ENCODE measurements at regions not wholly inside any gene's neighbourhood (a gene's known extent, or its start where the extent isn't known, plus 50 kb on each side); places are given as distances from the start of the nearest gene placed in this dataset.

DNA sequence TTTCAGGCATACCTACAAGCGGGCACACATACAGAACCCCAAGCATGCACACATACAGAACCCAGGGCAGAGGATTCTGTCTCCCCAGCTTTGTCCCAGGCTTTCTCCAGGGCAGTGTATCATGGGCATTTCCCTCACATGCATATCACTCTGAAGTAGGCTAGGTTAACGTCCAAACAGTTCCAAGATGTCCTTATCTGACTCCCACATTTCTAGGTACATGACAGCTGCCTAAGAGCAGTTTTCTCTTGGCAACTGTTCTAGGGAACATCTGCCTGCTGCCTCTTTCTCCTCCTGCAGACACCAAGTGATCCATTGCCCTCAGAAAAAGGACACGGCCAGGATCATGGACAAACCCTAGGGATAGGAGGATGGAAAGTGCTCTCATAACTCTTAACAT is 84.9 kb upstream of the NR3C1 start:
- DNase-seq, result no peak

DNA sequence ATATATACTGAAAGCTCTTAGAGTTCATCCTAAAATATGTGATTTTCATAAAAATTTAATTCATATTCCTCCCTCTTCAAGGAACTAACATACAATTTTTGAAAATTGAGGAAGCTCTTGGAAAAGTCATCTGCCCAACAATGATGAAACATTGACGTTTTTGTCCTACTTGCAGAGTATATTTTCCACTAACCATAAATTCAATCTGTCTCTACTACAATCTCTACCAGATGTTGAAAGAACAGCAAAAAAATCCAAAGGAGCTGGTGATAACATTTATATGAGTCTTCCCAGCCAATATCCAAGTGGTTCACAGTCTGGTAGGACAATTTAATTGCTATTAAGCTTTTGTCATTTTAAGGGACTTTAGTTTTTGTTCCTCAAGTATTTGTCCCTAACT is 81.1 kb upstream of the NR3C1 start:
- no peak for DNase-seq

DNA sequence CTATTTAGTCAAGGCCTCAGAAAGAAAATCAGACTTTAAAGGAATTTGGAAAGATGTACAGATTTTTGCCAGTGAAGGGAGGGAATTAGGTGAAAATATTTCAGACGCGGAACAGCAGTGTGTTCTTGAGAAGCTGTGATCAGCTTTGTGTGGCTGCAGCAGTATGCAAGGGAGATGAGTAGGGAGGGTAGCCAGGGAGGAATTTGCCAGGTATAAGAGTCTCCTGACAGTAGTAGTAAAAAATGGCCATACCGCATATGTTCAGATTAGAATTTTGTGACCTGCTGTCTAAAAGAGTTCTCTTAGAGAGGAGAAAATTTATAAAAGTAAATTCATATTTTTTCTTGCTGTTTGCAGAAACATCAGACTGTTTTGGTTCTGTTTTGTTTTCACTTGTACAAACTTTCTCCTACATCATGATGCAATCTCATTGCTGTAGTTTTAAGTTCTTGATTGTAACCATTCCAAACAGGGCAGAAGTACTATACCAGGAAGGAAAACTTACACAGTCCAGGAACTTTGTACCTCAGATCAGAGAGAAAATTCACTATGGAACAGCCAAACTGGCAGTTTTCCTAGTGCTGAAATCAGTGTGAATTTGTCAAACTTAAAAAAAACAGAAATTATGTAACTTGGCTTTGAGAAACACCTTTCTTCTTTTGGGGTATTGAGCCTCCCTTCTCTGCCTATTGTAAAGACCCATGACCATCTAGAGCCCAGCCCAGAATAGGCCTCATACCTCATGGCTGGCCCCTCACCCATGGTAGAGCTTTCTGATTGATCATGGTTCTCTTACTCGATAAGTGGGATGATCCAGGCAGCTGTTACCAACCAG is 78.4 kb upstream of the NR3C1 start:
- no peak for DNase-seq

DNA sequence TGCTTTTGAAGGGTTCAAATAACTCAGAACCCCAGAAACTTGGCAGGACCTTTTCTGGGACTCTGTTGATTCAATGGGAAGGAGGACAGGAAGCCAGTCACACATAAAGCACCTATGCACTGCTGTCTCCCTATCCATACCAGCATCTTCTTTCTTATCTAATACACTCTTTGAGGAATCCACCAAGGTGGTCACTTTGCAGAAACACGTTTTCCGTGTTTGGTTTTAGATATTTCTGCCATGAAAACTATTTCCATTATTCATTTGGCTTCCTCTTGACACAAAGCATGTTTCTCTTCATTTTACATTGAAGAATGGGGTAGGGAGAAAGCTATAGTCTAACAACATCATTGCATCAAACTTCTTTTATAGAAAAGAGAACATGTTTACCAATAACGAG is 76.5 kb upstream of the NR3C1 start:
- no peak for DNase-seq

DNA sequence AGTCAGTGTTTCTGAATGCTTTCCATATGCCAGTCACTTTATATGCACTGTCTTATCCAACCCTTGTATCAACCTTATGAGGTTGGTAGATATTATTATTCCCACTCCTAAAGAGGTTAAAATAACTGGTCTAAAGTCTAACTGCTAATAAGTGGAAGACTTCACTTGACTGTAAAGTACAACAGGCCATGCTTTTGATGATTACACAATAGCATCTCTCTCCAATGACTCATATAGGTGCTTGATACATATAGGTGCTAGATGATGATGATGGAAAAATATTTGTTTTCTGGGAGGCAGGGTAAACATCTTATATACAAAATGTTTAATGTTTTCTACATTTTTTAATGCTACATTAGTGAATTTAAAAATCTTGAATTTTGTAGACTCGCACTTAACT is 75.9 kb upstream of the NR3C1 start:
- no peak for DNase-seq

DNA sequence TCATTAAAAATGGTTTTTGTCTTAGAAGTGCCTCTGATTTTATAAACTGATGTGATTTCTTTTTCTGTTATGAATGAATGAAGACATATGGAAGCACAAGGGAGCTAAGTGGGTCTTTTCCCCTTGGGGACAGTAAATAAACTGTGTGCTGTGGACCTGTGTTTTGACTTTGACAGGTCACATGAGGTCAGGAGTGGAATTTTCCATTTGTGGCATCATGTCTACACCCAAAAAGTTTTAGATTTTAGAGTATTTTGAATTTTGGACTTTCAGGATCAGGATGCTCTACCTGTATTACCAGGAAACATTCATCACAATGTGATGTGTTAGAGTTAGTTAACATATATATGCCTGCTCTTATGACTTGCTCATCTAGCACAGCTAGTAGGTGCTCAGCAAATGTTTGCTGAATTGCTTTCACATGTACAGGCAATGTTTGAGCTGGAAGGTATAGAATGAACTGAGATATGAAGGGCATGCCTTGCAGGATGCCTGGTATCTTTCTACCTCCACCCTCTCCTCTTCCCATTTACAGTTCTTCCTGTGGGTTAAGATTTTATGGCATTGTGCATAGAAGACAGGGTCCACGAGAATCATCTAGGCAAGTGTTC is 73.2 kb upstream of the NR3C1 start:
- DNase-seq, result no peak

DNA sequence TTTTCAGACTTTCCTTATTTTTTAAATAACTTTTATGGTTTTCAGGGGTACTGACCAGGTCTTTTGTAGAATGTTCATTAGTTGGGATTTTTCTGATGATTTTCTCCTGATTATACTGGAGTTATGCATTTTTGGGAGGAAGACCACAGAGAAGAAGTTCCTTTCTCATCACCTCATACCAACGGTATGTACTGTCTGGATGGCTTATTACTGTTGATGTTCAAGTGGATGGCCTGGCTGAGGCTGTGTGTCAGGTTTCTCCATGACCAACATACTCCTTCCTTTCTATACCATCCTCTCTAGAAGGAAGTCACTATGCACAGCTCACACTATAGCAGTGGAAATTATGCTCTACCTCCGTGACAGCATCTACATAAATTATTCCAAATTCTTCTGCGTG is 71.1 kb upstream of the NR3C1 start:
- no peak for DNase-seq

DNA sequence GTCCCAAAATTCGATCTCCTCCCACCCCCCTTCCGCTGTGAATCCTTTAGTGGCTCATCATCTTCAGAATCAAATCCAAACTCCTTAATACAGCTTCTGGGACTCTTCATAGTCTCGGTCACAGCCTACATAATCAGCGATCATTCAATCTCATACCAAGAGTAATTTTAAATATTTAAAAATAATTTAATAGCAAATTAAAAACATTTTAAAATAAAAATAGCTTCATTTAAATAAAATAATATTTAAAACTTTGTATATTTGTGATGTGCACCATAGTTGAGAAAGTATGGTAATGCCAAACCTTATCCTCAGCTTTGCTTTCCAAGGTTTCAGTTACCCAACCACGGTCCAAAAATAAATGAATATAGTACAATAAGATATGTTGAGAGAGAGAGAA is 70.0 kb upstream of the NR3C1 start:
- no peak for DNase-seq

DNA sequence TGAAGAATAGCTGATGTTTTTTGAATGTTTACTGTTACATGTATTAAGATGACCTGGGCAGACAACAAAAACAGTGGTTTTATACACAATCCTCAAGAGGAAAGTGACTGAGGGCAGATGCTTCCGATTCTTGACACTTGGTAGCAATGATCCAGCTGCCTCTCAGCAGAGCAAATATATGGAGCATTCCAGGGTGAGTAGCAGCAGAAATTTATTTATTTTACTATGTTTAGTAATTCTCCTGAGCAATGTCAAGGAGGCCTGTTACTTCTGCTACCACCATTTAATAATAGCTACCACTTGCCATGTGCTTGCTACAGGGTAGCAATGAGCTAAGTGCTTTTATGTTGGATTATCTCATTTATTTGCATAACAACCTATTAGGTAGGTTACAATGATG is 69.1 kb upstream of the NR3C1 start:
- DNase-seq, result no peak

DNA sequence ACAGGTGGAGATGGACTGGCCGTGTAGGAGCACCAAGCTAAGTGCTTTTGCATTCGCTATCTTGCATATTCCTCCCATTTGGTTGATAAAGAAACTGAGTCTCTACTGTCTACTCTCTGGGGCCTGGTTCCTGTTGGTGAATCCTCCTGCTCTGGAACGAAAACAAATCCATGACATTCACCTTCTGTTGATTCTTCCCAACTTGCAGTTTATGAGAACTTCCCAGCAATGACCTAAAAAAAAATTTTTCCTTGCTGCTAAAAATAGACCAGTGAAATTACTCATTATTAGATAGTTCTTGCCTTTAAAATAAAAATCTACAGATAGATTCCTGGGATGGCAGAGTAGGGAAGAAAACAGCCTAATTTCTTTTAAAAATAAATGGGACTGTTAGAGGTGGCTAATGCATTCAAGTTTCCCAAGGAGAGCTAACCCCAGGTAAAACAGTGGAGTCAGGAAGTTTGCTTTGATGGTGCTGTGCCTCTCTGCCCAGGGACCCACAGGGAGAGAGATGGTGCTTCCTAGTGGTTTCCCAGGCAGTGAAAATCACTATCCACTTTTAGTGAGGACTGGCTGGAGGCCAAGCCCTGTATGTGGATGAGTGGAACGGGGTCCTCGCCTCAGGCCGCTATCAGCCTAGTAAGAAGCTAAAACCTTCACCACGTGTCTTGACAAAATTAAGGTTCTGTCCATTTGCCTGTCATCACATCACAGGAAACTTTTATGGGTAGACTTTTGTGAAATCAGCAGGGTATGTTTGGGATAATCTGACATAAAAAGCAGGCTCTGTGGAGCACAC is 68.4 kb upstream of the NR3C1 start:
- DNase-seq, result no peak

DNA sequence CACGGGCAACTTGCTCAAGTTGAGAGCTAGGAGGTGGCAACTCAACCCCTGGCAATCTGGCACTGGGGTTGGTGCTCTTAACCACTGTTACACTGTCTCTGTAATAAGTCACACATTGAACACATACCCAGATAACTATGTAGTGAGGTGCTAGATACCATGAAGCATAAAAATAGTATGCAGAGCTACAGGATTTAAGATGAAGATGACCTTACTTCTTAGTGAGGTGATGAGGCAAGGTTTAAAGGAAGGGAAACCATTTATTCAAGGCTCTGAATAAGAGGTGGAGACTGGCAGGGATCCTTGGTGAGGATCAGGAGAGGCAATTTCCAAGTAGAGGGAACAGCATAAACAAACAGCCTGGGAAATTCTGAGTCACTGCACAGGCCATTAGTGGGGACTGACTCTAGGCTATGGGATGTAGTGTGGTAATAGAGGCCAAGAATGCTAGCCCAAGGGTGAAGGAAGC is 67.6 kb upstream of the NR3C1 start:
- no peak for DNase-seq

DNA sequence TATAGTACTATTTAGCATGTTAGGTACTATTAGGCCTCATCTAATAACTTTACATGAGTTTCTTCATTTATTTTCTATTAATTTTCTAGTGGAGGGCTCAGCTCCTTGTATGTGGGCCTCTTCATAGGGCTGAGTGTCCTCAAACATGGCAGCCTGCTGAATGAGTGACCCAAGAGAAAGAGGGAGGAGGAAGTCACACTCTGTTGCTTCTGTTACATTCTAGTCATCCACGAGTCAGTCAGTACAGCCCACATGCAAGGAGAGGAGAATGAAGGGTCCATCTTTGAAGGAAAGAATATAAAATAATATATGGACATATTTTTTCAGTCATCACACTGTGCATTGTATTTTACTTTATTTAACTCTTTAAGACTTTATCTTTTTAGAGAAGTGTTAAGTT is 66.6 kb upstream of the NR3C1 start:
- DNase-seq, result no peak

DNA sequence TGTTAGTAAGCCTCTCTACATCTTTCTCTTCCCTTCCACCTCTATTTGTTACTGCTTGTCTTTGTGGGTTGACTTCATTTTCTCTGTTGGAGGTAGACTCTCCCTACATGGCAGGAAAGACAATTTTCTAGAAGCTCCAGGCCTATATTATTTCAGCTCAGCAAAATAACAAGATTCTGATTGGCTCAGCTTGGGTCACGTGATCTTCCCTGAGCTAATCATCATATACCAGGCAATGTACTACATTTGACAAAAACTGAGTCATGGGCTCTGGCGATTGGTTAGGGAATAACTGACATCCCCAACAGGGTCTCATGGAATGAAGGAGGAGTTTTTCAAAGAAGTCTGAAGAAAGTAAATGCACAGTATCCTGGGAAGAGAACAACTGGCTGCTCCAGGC is 65.6 kb upstream of the NR3C1 start:
- DNase-seq, result no peak

DNA sequence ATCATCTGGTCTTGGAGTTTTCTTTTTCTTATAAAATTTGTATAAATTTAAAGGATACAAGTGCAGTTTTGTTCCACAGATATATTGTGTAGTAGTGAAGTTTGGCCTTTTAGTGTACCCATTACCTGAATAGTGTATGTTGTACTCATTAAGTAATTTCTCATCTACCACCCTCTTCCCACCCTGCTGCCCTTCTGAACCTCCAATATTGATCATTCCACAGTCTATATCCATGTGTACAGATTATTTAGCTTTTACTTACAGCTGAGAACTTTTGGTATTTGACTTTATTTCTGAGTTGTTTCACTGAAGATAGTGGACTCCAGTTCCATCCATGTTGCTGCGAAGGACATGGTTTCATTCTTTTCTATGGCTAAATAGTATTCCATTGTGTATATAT is 63.1 kb upstream of the NR3C1 start:
- DNase-seq, result no peak

DNA sequence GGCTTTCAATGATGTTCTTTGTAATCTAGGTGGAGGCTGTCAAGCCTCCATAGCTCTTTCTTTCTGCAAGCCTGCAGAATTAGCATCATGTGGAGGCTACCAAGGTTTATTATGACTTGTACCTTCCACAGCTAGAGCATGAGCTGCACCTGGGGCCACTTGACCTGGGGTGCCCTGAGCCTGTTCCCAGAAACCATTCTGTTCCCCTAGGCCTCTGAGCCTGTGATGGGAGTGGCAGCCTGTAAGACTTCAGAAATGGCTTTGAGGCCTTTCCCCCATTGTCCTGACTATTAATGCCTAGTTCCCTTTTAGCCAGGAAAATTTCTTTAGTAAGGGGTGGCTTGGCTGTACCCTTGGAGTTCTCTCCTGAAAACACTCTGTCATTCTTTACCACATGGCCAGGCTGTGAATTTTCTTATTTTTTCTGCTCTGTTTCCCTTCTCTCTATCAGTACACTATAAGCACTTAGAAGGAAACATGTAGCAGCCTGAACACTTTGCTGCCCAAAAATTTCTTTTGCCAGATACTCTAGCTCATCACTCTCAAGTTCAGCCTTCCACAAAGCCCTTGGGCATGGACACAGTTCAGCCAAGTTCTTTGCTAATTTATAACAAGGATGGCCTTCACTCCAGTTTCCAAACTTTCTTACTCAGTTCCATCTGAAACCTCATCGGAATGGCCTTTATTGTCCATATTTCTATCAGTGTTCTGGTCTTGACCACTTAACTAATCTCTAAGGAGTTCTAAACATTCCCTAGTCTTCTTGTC is 61.4 kb upstream of the NR3C1 start:
- DNase-seq, result no peak

DNA sequence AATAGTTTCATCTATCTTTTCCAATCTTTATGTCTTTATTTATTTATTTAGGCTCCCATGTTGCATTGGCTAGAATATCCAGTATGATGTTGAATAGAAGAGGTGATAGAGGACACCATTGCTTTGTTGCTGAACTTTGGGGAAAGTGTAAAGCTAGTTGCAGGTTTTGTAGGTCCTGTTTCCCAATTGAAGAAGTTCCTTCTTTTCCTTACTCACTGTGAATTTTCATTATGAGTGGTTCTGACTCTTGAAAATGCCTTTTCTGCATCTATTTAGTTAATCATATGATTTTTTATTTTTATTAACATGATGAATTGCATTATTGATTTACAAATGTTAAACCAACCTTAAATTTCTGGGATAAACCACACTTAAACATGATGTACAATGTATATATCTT is 58.9 kb upstream of the NR3C1 start:
- DNase-seq, result no peak

DNA sequence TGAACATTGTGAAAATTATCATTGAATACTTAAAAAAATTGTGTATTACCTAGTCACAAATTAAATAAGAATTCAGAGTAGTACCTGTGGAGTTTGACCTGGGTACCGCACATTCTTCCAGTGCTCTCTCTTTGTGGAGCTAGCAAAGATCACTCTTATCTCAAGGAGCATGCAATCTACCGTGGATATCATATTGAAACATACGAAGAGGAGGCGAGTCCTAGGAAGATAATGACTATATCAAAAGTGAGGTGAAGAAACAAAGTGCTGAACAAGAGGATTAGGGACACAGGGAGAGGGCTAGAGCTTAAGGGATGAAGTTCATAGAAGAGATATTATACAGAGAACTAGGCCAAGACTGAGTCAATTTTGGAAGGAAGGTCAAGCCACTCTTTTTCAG is 55.9 kb upstream of the NR3C1 start:
- DNase-seq, result no peak

DNA sequence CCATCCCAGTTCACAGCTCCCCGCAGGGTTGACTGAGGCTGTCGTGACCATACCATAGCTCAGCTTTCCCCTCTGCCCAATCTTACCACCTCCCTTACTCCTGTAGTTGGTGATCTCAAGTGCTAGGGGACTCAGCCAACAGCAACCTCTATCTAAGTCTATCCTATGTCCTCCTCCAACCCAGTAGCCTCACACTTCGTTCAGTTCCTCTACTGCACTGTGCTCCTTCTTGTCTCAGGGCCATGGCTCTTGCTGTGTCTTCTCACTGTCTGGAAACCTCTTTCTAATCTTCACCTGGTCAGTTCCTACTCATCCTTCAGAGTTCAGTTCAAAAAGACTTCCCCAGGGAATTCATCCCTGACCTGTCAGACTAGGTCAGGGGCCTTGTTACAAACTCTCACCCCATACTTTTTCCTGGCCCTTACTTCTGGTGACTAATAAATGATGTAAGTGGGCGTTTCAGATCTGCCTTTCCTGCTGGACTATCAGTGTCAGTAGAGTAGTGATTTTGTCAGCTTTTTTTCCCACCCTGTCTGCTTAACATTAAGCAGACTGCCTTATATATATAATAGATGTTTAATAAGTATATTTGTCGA is 53.6 kb upstream of the NR3C1 start:
- DNase-seq, result no peak

DNA sequence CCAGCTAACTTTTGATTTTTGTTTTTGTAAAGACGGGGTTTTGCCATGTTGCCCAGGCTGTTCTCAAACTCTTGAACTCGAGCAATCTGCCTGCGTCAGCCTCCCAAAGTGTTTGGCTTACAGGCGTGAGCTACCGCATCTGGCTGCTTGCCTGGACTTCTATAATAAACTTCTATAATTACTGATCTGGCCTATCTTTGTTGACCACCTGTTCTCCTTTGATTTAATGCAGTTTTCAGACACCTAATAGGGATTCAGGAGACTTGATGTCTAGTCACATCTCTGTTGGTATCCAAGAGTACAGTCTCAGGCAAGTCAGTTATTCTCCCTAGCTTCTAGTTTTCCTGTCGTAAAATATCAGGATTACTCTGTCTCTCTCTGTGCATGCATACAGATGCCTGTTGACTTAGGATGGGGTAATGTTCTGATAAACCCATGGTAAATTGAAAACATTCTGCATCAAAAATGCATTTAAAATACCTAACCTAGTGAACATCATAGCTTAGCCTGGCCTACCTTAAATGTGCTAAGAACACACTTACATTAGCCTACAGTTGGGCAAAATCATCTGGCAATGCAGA is 51.5 kb upstream of the NR3C1 start:
- no peak for DNase-seq

DNA sequence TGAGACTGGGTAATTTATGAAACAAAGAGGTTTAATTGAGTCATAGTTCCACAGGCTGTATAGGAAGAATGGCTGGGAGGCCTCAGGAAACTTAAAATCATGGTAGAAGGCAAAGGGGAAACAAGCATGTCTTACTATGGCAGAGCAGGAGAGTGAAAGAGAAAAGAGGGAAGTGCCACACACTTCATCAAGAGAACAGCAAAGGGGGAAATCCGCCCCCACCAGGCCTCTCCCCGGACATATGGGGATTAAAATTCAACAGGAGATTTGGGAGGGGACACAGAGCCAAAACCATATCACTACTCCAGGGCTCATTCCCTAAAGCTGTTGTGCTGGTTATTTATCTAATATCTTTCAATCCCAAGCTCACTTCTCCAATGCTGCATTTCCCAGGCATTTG is 50.2 kb upstream of the NR3C1 start:
- DNase-seq, result no peak
